ENCODE measurements at regions not wholly inside any gene's neighbourhood (a gene's known extent, or its start where the extent isn't known, plus 50 kb on each side); places are given as distances from the start of the nearest gene placed in this dataset.

DNA sequence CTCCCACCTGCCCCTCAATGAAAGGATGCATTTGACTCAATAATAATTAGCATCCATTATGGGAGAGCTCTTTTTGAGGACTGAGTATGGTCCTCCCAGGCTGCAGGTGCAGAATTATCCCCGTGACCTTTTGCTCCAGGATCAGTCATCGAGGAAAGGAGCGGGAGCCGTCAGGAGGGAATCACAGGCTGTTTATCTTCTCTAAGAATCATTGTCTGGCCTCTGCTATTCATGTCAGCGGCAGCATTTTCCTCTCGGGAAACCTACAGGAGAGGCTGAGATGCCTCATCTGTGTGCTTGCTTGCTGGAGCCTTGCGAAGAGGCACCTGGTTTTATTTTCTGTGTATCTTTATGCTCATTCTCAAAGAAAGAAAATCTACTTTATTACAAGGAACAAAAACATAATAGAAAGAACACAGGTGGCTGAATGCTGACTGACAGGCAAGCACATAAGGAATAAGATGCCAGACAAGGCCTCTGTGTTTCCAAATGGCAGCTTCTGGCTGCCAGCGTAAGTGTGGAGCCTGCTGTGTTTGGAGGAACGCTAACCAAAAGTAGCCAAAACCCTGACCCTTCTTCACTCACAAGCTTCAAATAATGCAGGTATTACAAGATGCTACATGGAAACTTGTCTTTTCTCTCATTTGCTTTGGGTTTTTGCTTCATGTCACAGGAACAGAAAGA, 539.1 kb upstream of the MARCKS start:
- Histone ChIP-seq H3K9me3 (ENCODE audit: control insufficient read depth, low read length) (no peaks in the 10 kb centered on the region), H3K4me2 (ENCODE audit: low read length) (no peak overlapping the region), H3K79me2 (no peaks in the 10 kb centered on the region), H2AFZ (peak overlapping the region; percentile 5), H3K36me3 (ENCODE audit: control insufficient read depth, insufficient read depth, low read length) (no peaks in the 10 kb centered on the region), H3K27me3 (ENCODE audit: control insufficient read depth, insufficient read depth, low read length) (no peaks in the 10 kb centered on the region), H3K9ac (no peak overlapping the region), H3K4me1 (no peaks in the 10 kb centered on the region), H3K27ac (no peak overlapping the region), H3K4me3 (ENCODE audit: low read depth, low read length) (no peak overlapping the region)
- TF ChIP-seq, protein P1, sequence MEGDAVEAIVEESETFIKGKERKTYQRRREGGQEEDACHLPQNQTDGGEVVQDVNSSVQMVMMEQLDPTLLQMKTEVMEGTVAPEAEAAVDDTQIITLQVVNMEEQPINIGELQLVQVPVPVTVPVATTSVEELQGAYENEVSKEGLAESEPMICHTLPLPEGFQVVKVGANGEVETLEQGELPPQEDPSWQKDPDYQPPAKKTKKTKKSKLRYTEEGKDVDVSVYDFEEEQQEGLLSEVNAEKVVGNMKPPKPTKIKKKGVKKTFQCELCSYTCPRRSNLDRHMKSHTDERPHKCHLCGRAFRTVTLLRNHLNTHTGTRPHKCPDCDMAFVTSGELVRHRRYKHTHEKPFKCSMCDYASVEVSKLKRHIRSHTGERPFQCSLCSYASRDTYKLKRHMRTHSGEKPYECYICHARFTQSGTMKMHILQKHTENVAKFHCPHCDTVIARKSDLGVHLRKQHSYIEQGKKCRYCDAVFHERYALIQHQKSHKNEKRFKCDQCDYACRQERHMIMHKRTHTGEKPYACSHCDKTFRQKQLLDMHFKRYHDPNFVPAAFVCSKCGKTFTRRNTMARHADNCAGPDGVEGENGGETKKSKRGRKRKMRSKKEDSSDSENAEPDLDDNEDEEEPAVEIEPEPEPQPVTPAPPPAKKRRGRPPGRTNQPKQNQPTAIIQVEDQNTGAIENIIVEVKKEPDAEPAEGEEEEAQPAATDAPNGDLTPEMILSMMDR (IDR thresholded peaks at IDR 0.05), result no peak

DNA sequence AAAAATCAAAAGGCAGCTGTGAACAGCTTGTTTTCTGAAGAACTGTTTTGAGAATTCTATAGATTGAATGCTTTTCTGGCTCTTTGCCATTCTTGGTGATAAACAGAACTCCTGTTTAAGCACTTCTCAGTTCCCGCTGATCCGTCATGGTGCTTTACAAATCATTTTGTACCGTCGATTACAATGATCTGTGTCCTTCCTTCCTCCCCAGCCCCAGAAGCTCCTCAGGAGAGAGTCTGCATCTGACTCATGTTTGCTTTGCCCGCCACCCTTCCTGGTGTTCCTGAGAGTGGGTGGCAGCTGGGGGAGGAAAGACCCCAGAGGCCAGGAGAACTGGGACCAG, 538.6 kb upstream of the MARCKS start:
- no peak overlapping the region for H3K4me3 ChIP-seq (ENCODE audit: low read depth, low read length)
- H3K4me1 ChIP-seq, result no peaks in the 10 kb centered on the region
- H3K9me3 ChIP-seq (ENCODE audit: control insufficient read depth, low read length), result no peaks in the 10 kb centered on the region
- no peak overlapping the region for H3K9ac ChIP-seq
- no peak overlapping the region for H3K27ac ChIP-seq
- TF ChIP-seq, protein P1 (IDR thresholded peaks at IDR 0.05), result no peak
- H3K79me2 ChIP-seq, result no peaks in the 10 kb centered on the region
- no peaks in the 10 kb centered on the region for H3K27me3 ChIP-seq (ENCODE audit: control insufficient read depth, insufficient read depth, low read length)
- no peaks in the 10 kb centered on the region for H3K36me3 ChIP-seq (ENCODE audit: control insufficient read depth, insufficient read depth, low read length)
- no peak overlapping the region for H3K4me2 ChIP-seq (ENCODE audit: low read length)
- H2AFZ ChIP-seq, result peak overlapping the region; percentile 5

DNA sequence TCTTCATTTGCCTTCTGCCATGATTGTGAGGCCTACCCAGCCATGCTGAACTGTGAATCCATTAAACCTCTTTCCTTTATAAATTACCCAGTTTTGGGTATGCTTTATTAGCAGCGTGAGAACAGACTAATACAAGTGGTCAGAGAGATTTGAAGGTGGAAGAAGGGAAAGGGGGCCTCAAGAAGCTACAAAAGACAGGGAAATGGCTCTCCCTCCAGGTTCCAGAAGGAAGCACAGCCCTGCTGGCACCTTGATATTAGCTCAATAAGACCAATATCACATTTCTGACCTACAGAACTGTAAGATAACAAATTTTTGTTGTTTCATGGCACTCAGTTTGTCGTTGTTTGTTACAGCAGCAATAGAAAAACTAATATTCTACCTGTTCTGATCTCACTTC, 536.5 kb upstream of the MARCKS start:
- Histone ChIP-seq H2AFZ (no peak overlapping the region), H3K9ac (no peak overlapping the region), H3K27ac (no peak overlapping the region), H3K4me2 (ENCODE audit: low read length) (no peak overlapping the region), H3K4me3 (ENCODE audit: low read depth, low read length) (no peak overlapping the region), H3K4me1 (no peaks in the 10 kb centered on the region), H3K9me3 (ENCODE audit: control insufficient read depth, low read length) (no peaks in the 10 kb centered on the region), H3K36me3 (ENCODE audit: control insufficient read depth, insufficient read depth, low read length) (no peaks in the 10 kb centered on the region), H3K27me3 (ENCODE audit: control insufficient read depth, insufficient read depth, low read length) (no peaks in the 10 kb centered on the region), H3K79me2 (no peaks in the 10 kb centered on the region)
- TF ChIP-seq, protein P1 (IDR thresholded peaks at IDR 0.05), result no peak

DNA sequence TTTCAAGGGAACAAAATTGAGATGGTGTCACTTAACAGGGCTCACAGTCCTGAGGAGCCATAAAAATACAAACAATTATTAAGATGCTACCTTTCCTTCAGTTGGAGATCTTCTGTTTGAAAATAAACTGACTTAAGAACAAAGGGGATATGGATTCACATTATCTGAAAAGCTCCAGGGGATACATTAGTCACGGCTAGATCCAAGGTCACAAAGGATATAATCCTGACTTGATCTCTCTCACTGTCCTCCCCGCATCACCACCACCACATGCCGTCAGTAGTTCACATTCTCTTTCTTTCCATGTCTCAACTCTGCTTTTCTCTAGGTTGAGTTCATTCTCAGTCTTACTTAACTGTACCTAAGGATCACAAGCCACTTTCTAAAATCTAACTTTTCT, 530.4 kb upstream of the MARCKS start:
- H3K4me1 ChIP-seq, result no peaks in the 10 kb centered on the region
- no peaks in the 10 kb centered on the region for H3K79me2 ChIP-seq
- no peaks in the 10 kb centered on the region for H3K36me3 ChIP-seq (ENCODE audit: control insufficient read depth, insufficient read depth, low read length)
- no peaks in the 10 kb centered on the region for H3K9me3 ChIP-seq (ENCODE audit: control insufficient read depth, low read length)
- no peaks in the 10 kb centered on the region for H3K27me3 ChIP-seq (ENCODE audit: control insufficient read depth, insufficient read depth, low read length)
- H3K4me3 ChIP-seq (ENCODE audit: low read depth, low read length), result no peak overlapping the region
- H2AFZ ChIP-seq, result no peak overlapping the region
- no peak overlapping the region for H3K27ac ChIP-seq
- no peak overlapping the region for H3K9ac ChIP-seq
- TF ChIP-seq, protein P1 (IDR thresholded peaks at IDR 0.05), result no peak
- H3K4me2 ChIP-seq (ENCODE audit: low read length), result no peak overlapping the region

DNA sequence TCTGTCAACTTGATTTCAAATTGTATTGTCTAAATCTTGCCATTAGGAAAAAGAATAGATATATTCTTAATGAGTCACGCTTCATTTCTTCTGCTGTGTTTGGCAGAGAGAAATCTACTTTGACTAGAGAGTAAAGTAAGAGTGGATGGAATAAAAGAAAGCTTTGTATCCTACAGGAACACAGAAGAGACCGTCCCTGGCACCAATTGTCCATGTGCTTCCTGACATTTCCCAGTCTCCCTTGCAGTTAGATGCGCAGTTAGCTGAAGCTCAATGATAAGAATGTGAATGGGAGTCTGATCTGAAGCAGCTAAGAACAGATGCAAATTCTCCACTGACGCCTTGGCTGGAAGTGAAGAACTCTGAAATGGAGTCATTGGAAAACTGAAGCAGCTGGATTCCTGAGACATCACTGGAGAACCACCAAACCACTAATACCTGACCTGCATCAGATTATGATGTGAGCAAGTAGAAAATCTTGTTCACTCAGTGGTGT, 528.2 kb upstream of the MARCKS start:
- Histone ChIP-seq H3K4me3 (ENCODE audit: low read depth, low read length) (no peak overlapping the region), H3K27ac (no peak overlapping the region), H3K4me2 (ENCODE audit: low read length) (no peak overlapping the region)

More for the DNA sequence above, 528.2 kb upstream of the MARCKS start:
- H3K27me3 ChIP-seq (ENCODE audit: control insufficient read depth, insufficient read depth, low read length), result no peaks in the 10 kb centered on the region
- TF ChIP-seq, protein P1 (IDR thresholded peaks at IDR 0.05), result no peak
- H3K36me3 ChIP-seq (ENCODE audit: control insufficient read depth, insufficient read depth, low read length), result no peaks in the 10 kb centered on the region
- H2AFZ ChIP-seq, result no peak overlapping the region
- H3K9me3 ChIP-seq (ENCODE audit: control insufficient read depth, low read length), result no peaks in the 10 kb centered on the region
- H3K9ac ChIP-seq, result no peak overlapping the region
- H3K79me2 ChIP-seq, result no peaks in the 10 kb centered on the region
- H3K4me1 ChIP-seq, result no peaks in the 10 kb centered on the region
